Lower lobe of right lung (tissue), 2 donors: ENCODE measurements at regions not wholly inside any gene's neighbourhood (a gene's known extent, or its start where the extent isn't known, plus 50 kb on each side); places are given as distances from the start of the nearest gene placed in this dataset.

Experiments
- ATAC-seq, 2 donors: fragments of 200-7000 bp; cut with Tn5 transposase; one replicate each; pipeline ENCODE4 v1.9.1; 2020 to 2022; ENCODE audit warnings: mild to moderate bottlenecking in 2 of 2, moderate library complexity in 2 of 2
- DNase-seq: peaks from one replicate; pipeline ENCODE4 v3.0.0-alpha.2; 2020
- H3K27ac ChIP-seq: fragments of 200-600 bp; one replicate; pipeline ENCODE4 v1.8.0; 2022
- H3K27me3 ChIP-seq: fragments of 200-600 bp; one replicate; pipeline ENCODE4 v1.8.0; 2022; ENCODE audit warnings: low read depth
- H3K36me3 ChIP-seq: fragments of 200-600 bp; one replicate; pipeline ENCODE4 v1.8.0; 2022; ENCODE audit warnings: mild to moderate bottlenecking
- H3K4me1 ChIP-seq: fragments of 200-600 bp; one replicate; pipeline ENCODE4 v1.8.0; 2022
- H3K4me3 ChIP-seq: fragments of 200-600 bp; one replicate; pipeline ENCODE4 v1.8.0; 2022; ENCODE audit warnings: mild to moderate bottlenecking
- H3K9me3 ChIP-seq: fragments of 200-600 bp; one replicate; pipeline ENCODE4 v1.8.0; 2022
- intact Hi-C: fragments of 100-400 bp; cut with DNase I; formaldehyde crosslinking; loops from one replicate; pipeline ENCODE4 v1.11.0; 2022
- TF ChIP-seq, protein P1 (sequence below): fragments of 200-600 bp; IDR thresholded peaks from one replicate; pipeline ENCODE4 v1.8.0; 2022; ENCODE audit warnings: antibody characterized with exemption, mild to moderate bottlenecking
- donor health status: DM: no; HTN: yes; CAD: no; lungs with severe emphysema.

DNA sequence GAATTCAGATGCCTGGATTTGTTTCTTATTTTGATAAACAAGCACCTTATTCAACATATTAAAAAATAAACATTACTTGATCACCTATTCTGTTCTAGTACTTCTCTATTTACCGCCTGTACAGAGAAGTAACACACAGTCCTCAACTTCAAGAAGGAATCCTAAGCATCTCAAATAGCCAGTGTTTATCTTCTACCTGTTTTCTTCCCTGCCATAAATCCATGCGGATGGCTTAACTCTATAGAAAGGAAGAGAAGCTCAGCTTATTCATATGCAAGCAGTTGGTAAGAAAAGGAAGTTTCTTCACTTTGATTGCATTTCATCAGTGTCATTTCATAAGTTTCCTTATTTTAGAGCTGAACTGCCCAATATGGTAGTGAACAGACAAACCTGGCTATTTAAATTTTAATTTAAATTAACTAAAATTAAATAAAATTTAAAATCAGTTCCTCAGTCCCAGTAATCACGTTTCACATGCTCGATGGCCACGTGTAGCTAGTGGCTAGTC lies 210.0 kb upstream of the PEX5L start:
- no peaks in the 10 kb centered on the region for H3K4me1 ChIP-seq
- intact Hi-C loops: no loop called here
- H3K36me3 ChIP-seq: no peaks in the 10 kb centered on the region
- H3K9me3 ChIP-seq: no peaks in the 10 kb centered on the region
- no peaks in the 10 kb centered on the region for H3K27me3 ChIP-seq
- DNase-seq: no peak
- TF ChIP-seq, protein P1, sequence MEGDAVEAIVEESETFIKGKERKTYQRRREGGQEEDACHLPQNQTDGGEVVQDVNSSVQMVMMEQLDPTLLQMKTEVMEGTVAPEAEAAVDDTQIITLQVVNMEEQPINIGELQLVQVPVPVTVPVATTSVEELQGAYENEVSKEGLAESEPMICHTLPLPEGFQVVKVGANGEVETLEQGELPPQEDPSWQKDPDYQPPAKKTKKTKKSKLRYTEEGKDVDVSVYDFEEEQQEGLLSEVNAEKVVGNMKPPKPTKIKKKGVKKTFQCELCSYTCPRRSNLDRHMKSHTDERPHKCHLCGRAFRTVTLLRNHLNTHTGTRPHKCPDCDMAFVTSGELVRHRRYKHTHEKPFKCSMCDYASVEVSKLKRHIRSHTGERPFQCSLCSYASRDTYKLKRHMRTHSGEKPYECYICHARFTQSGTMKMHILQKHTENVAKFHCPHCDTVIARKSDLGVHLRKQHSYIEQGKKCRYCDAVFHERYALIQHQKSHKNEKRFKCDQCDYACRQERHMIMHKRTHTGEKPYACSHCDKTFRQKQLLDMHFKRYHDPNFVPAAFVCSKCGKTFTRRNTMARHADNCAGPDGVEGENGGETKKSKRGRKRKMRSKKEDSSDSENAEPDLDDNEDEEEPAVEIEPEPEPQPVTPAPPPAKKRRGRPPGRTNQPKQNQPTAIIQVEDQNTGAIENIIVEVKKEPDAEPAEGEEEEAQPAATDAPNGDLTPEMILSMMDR: no peak
- no peak overlapping the region for H3K27ac ChIP-seq
- ATAC-seq: no peak
- H3K4me3 ChIP-seq: no peak overlapping the region

- Histone ChIP-seq H3K9me3 (no peaks in the 10 kb centered on the region), H3K27me3 (no peaks in the 10 kb centered on the region), H3K27ac (no peak overlapping the region), H3K4me1 (no peaks in the 10 kb centered on the region), H3K4me3 (no peak overlapping the region), H3K36me3 (no peaks in the 10 kb centered on the region)
- ATAC-seq: no peak
- intact Hi-C loops: no loop called here
- TF ChIP-seq, protein P1: no peak
- DNase-seq: no peak
Measured at GRCh38 chr3:180250172-180250571, 213.4 kb upstream of the PEX5L start.

DNA sequence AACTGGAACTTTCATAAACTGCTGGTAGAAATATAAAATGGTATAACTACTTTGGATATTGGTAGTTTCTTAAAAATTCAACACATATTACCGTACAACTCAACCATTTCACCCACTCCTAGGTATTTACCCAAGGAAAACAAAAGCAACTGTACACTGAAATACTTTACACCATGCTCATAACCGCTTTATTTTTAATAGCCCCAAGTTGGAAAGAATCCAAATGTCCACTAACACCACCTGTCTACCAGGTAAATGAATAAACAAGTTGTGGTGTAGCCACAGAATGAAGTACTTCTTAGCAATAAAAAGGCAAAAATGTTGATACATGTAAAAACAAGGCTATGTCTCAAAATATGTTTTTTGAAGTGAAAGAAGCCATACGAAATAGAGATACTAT lies 215.9 kb upstream of the PEX5L start:
- Histone ChIP-seq H3K27me3 (no peaks in the 10 kb centered on the region), H3K9me3 (no peaks in the 10 kb centered on the region), H3K36me3 (no peaks in the 10 kb centered on the region), H3K4me1 (no peaks in the 10 kb centered on the region), H3K4me3 (no peak overlapping the region), H3K27ac (no peak overlapping the region)
- no peak for ATAC-seq
- intact Hi-C loops: no loop called here
- no peak for DNase-seq
- TF ChIP-seq, protein P1: no peak

DNA sequence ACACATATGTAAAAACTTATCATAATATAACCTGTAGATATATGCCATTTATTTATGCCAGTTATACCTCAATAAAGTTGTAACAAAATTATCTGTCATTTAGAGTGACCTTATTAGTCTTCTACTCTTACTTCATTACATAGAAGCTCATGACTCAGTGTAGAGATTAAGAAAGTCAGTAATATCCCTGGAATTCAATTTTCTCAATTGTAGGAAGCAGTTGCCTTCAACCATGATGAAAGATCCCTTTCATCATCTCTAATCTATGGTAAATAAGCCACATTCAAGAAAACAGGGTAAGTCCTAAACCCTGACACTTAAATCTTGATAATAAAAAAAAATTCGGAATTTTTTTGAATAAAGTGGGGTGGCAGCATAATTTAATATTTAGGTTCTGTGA lies 216.5 kb upstream of the PEX5L start:
- no peaks in the 10 kb centered on the region for H3K9me3 ChIP-seq
- ATAC-seq (no peak), DNase-seq (no peak)
- no peak overlapping the region for H3K4me3 ChIP-seq
- H3K27me3 ChIP-seq: no peaks in the 10 kb centered on the region
- TF ChIP-seq, protein P1: no peak
- intact Hi-C loops: no loop called here
- H3K36me3 ChIP-seq: no peaks in the 10 kb centered on the region
- no peaks in the 10 kb centered on the region for H3K4me1 ChIP-seq
- no peak overlapping the region for H3K27ac ChIP-seq

DNA sequence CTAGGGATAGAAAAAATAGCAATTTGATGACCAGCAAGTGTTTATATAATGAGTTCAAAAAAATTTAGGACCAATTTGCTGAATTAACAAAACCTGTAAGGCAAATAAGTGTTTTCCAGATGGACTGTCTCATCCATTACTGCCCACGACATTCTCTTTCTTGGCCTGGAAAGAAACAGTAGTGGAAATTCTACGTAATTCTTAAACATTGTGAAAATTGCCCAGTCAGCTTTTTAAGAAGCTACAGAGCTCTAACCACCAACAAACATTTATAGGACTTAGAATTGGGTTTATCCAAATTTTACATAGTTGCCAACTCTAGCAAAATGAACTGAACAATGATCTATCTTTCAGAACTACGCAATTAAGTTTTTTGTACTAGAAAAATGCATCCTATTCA lies 227.7 kb upstream of the PEX5L start:
- TF ChIP-seq, protein P1: no peak
- no peaks in the 10 kb centered on the region for H3K4me1 ChIP-seq
- no peak overlapping the region for H3K4me3 ChIP-seq
- intact Hi-C loops: no loop called here
- no peaks in the 10 kb centered on the region for H3K36me3 ChIP-seq
- peaks cover 7% of the 10 kb centered on the region for H3K9me3 ChIP-seq
- H3K27me3 ChIP-seq: no peaks in the 10 kb centered on the region
- ATAC-seq: no peak
- H3K27ac ChIP-seq: no peak overlapping the region
- DNase-seq: no peak

- no peaks in the 10 kb centered on the region for H3K27me3 ChIP-seq
- intact Hi-C loops: no loop called here
- TF ChIP-seq, protein P1: no peak
- no peaks in the 10 kb centered on the region for H3K4me1 ChIP-seq
- no peaks in the 10 kb centered on the region for H3K36me3 ChIP-seq
- no peak for DNase-seq
- H3K9me3 ChIP-seq: peaks cover 6% of the 10 kb centered on the region
- no peak overlapping the region for H3K27ac ChIP-seq
- H3K4me3 ChIP-seq: no peak overlapping the region
- no peak for ATAC-seq
Measured at GRCh38 chr3:180265551-180265950, 228.8 kb upstream of the PEX5L start.
